ENCODE measurements at regions not wholly inside any gene's neighbourhood (a gene's known extent, or its start where the extent isn't known, plus 50 kb on each side); places are given as distances from the start of the nearest gene placed in this dataset.

DNA sequence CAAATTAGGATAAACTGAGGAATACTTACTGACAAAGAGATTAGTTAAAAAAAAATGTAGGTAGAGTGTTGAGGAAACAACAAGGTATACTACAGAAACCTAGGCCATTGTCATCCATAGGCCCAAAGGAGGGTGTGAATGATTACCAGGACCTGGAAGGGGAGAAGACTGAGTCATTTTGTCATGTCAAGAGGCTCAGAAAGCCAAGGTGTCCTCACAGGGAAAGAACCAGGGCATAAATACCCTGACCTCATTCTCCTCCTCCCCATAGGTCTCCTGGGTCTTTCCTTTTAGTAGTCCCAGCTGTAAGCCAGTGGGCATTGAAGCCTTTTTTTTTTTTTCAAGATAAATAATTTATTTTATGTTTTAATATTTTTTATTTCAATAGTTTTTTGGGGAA is 582.1 kb upstream of the JAG1 start:
- no peaks in the 10 kb centered on the region for H3K9me1 ChIP-seq (ENCODE audit: insufficient read depth, low read length)
- H2BK20ac ChIP-seq (ENCODE audit: low read depth, low read length): no peak overlapping the region
- ChIA-PET CTCF (no interaction called here), POLR2A (ENCODE audit: unreplicated experiment) (no interaction called here)
- no peaks in the 10 kb centered on the region for H3K4me1 ChIP-seq (ENCODE audit: control insufficient read depth, insufficient read depth, low read length)
- H2BK120ac ChIP-seq (ENCODE audit: low read depth, low read length): no peak overlapping the region
- DNase-seq: no peak
- no peak overlapping the region for H3K27ac ChIP-seq (ENCODE audit: insufficient read depth, low read length)
- no peak overlapping the region for H2AK5ac ChIP-seq (ENCODE audit: low read depth, low read length)
- no peak for ATAC-seq (ENCODE audit: low read depth)
- H2AK9ac ChIP-seq (replicated peaks; ENCODE audit: low read depth, low read length, poor library complexity): no peak overlapping the region
- TF ChIP-seq BHLHE40 (IDR thresholded peaks at IDR 0.05; ENCODE audit: low read depth, low read length) (no peak), USF2 (IDR thresholded peaks at IDR 0.05; ENCODE audit: low read depth, low read length) (no peak), RFX5 (IDR thresholded peaks at IDR 0.05; ENCODE audit: low read depth, low read length) (no peak), POLR2A (IDR thresholded peaks at IDR 0.05; ENCODE audit: low read depth, low read length) (no peak), MAZ (IDR thresholded peaks at IDR 0.05; ENCODE audit: borderline replicate concordance, low read depth, low read length) (no peak), CHD1 (IDR thresholded peaks at IDR 0.05; ENCODE audit: low read depth, low read length) (no peak), MXI1 (IDR thresholded peaks at IDR 0.05; ENCODE audit: borderline replicate concordance, low read depth, low read length) (no peak)
- H2BK5ac ChIP-seq (ENCODE audit: low read depth, low read length, poor library complexity, severe bottlenecking): no peak overlapping the region
- no peaks in the 10 kb centered on the region for H3K36me3 ChIP-seq (ENCODE audit: control insufficient read depth, insufficient read depth, low read length)
- H2AFZ ChIP-seq (replicated peaks; ENCODE audit: low read length, poor library complexity): no peak overlapping the region
- H3K27me3 ChIP-seq (ENCODE audit: control insufficient read depth, insufficient read depth, low read length): no peaks in the 10 kb centered on the region
- no peak overlapping the region for H3K4me3 ChIP-seq (ENCODE audit: insufficient read depth, low read depth, low read length)
- no peaks in the 10 kb centered on the region for H3K79me1 ChIP-seq (ENCODE audit: low read depth in 1 of 2, low read length in 2 of 2)
- no peak overlapping the region for H3K4ac ChIP-seq (ENCODE audit: low read depth, low read length)
- H3K23ac ChIP-seq (ENCODE audit: low read depth, low read length): no peak overlapping the region
- dilution Hi-C loops (cut with HindIII; ENCODE audit: low sequenced_read_pairs, unreplicated experiment): no loop called here
- no peak overlapping the region for H3K18ac ChIP-seq (ENCODE audit: low read depth, low read length)
- in situ Hi-C loops (cut with MboI; ENCODE audit: low sequenced_read_pairs): no loop called here
- no peak overlapping the region for H3K14ac ChIP-seq (replicated peaks; ENCODE audit: low read depth, low read length)
- H3K9me3 ChIP-seq (ENCODE audit: control insufficient read depth, insufficient read depth, low read length): peaks cover 9% of the 10 kb centered on the region; the same call in 1 of the 2 replicates
- no peak overlapping the region for H3K4me2 ChIP-seq (ENCODE audit: low read depth, low read length)
- intact Hi-C loops (cut with micrococcal nuclease): no loop called here
- no TSS peak for BruUV-seq (replicated peaks)
- H2BK15ac ChIP-seq (ENCODE audit: low read depth, low read length): no peak overlapping the region
- no peak overlapping the region for H4K8ac ChIP-seq (ENCODE audit: low read depth in 2 of 2, low read length in 2 of 2)
- no peak overlapping the region for H4K5ac ChIP-seq (ENCODE audit: low read depth, low read length)
- no peak overlapping the region for H4K91ac ChIP-seq (ENCODE audit: insufficient read depth, low read depth, low read length)
- H4K20me1 ChIP-seq (ENCODE audit: insufficient read depth, low read length): no peaks in the 10 kb centered on the region
- no peak overlapping the region for H3K9ac ChIP-seq (ENCODE audit: low read depth, low read length)
- no peak overlapping the region for H3K56ac ChIP-seq (ENCODE audit: extremely low read depth, insufficient read depth, low read length)
